T-cell (primary cell): ENCODE measurements at regions not wholly inside any gene's neighbourhood (a gene's known extent, or its start where the extent isn't known, plus 50 kb on each side); places are given as distances from the start of the nearest gene placed in this dataset.

Source experiments
- ATAC-seq, 4 experiments: fragments of 200-7000 bp in 3 of 4; fragments of 150-1000 bp in 1 of 4; cut with Tn5 transposase; replicated peaks in 1 of 4; 1 replicate in 3 of 4; 2 replicates in 1 of 4; pipeline ENCODE4 v1.10.0; 2021; ENCODE audit warnings: moderate library complexity in 3 of 4, mild to moderate bottlenecking in 2 of 4, moderate number of reproducible peaks in 1 of 4
- CTCF ChIA-PET, 2 donors: fragments of 300-600 bp; sonication (Branson Sonifier 250); formaldehyde crosslinking; loops; one replicate each; lab custom pipeline; 2022; ENCODE audit warnings: antibody characterized with exemption in 2 of 2; lab: Charles Lee
- POLR2A ChIA-PET, 2 donors: fragments of 300-600 bp; sonication (Branson Sonifier 250); formaldehyde crosslinking; loops; one replicate each; lab custom pipeline; 2022; ENCODE audit warnings: antibody characterized with exemption in 2 of 2; lab: Charles Lee
- DNase-seq, 35 experiments: peaks; one replicate each; pipeline versions ENCODE4 v3.0.0 to v3.0.0-alpha.2; 2013 to 2023
- H3K27ac ChIP-seq: one replicate; pipeline ENCODE4 v1.5.1; 2013; ENCODE audit warnings: low read length
- H3K27me3 ChIP-seq, 2 experiments: replicated peaks in 1 of 2; 1 replicate in 1 of 2; 2 replicates in 1 of 2; pipeline versions ENCODE4 v1.6.1 to v1.7.0; 2013; ENCODE audit warnings: low read length in 1 of 2, mixed read lengths in 1 of 2; ENCODE audit not compliant: control insufficient read depth in 2 of 2, insufficient read depth in 2 of 2; ENCODE audit errors: extremely low read depth in 1 of 2
- H3K36me3 ChIP-seq, 2 donors: 1 replicate in 1 of 2; 2 replicates in 1 of 2; pipeline versions ENCODE4 v1.6.1 to v1.7.0; 2013; ENCODE audit warnings: low read length in 1 of 2; ENCODE audit not compliant: control insufficient read depth in 2 of 2, insufficient read depth in 1 of 2; ENCODE audit errors: extremely low read depth in 1 of 2
- H3K4me1 ChIP-seq, 2 experiments: 1 replicate in 1 of 2; 2 replicates in 1 of 2; pipeline versions ENCODE4 v1.6.1 to v1.7.0; 2013; ENCODE audit warnings: low read length in 2 of 2, mixed read lengths in 1 of 2; ENCODE audit not compliant: insufficient read depth in 2 of 2, control insufficient read depth in 1 of 2; ENCODE audit errors: extremely low read depth in 1 of 2
- H3K4me3 ChIP-seq, 2 donors: 1 replicate in 1 of 2; 2 replicates in 1 of 2; pipeline versions ENCODE4 v1.5.1 to v1.7.0; 2013; ENCODE audit warnings: mild to moderate bottlenecking in 2 of 2, low read length in 1 of 2, moderate library complexity in 1 of 2; ENCODE audit not compliant: control insufficient read depth in 1 of 2; ENCODE audit errors: extremely low read depth in 1 of 2
- H3K9me3 ChIP-seq: 2 replicates; pipeline ENCODE4 v1.7.0; 2013
- H3K27ac Mint-ChIP-seq, 2 donors: one replicate each; pipeline ENCODE4 v1.8.0; 2020 to 2021; ENCODE audit warnings: mild to moderate bottlenecking in 2 of 2, mixed read lengths in 2 of 2
- H3K27me3 Mint-ChIP-seq, 2 donors: one replicate each; pipeline ENCODE4 v1.8.0; 2021 to 2022; ENCODE audit warnings: mixed read lengths in 2 of 2
- H3K36me3 Mint-ChIP-seq: one replicate; pipeline ENCODE4 v1.8.0; 2021; ENCODE audit warnings: mixed read lengths
- H3K4me1 Mint-ChIP-seq, 3 donors: one replicate each; pipeline ENCODE4 v1.8.0; 2020 to 2022; ENCODE audit warnings: mixed read lengths in 3 of 3, mild to moderate bottlenecking in 1 of 3
- H3K4me3 Mint-ChIP-seq, 3 donors: one replicate each; pipeline ENCODE4 v1.8.0; 2020 to 2022; ENCODE audit warnings: mild to moderate bottlenecking in 3 of 3, mixed read lengths in 3 of 3, moderate library complexity in 3 of 3
- H3K9me3 Mint-ChIP-seq, 3 donors: one replicate each; pipeline ENCODE4 v1.8.0; 2020 to 2022; ENCODE audit warnings: mixed read lengths in 3 of 3
- WGBS: methylation state at CpG from one replicate; pipeline ENCODE4 v1.1.5; 2013; ENCODE audit warnings: missing lambda C conversion rate; ENCODE audit not compliant: insufficient coverage; 5-methylcytosine and 5-hydroxymethylcytosine counted together

- Mint-ChIP-seq H3K36me3 (no peaks in the 10 kb centered on the region), H3K27ac (no peak overlapping the region), H3K27me3 (peaks cover 4 to 9% of the 10 kb centered on the region in 2 donors), H3K4me1 (no peaks in the 10 kb centered on the region), H3K9me3 (peaks cover 5 to 8% (median 6%) of the 10 kb centered on the region in 3 donors), H3K4me3 (no peak overlapping the region)
- DNase-seq (no peak), ATAC-seq (no peak)
- Histone ChIP-seq H3K9me3 (no peaks in the 10 kb centered on the region), H3K4me1 (no peaks in the 10 kb centered on the region), H3K27ac (no peak overlapping the region), H3K27me3 (peaks cover 0 to 33% of the 10 kb centered on the region in 2 experiments), H3K36me3 (no peaks in the 10 kb centered on the region), H3K4me3 (no peak overlapping the region)
- ChIA-PET POLR2A (no interaction called here), CTCF (no interaction called here)
- WGBS = 78% methylated on average over 29 of the region's 42 CpGs
These were observed 74.4 kb upstream of the FCN1 start for GRCh38 chr9:134991808-134992754.

- H3K27ac ChIP-seq = no peak overlapping the region
- POLR2A ChIA-PET = no interaction called here
- H3K9me3 Mint-ChIP-seq = peaks cover 0 to 3% (median 0%) of the 10 kb centered on the region in 3 donors
These were observed 75.0 kb upstream of the FCN1 start for GRCh38 chr9:134992755-134993124.

GRCh38 chr9:134993416-134993815, 75.7 kb upstream of the FCN1 start:
- H3K36me3 Mint-ChIP-seq = no peaks in the 10 kb centered on the region
- DNase-seq = no peak
- no peak overlapping the region for H3K4me3 ChIP-seq
- CTCF ChIA-PET = no interaction called here
- no peaks in the 10 kb centered on the region for H3K9me3 ChIP-seq
- no peak overlapping the region for H3K27ac Mint-ChIP-seq
- peaks cover 0 to 30% of the 10 kb centered on the region in 2 experiments for H3K27me3 ChIP-seq
- no peak overlapping the region for H3K4me3 Mint-ChIP-seq
- H3K27me3 Mint-ChIP-seq = peaks cover 4 to 9% of the 10 kb centered on the region in 2 donors
- no peak overlapping the region for H3K27ac ChIP-seq
- H3K4me1 ChIP-seq = no peaks in the 10 kb centered on the region
- POLR2A ChIA-PET = no interaction called here
- H3K36me3 ChIP-seq = no peaks in the 10 kb centered on the region
- ATAC-seq = no peak
- 91% methylated on average over 17 of the region's 17 CpGs for WGBS
- H3K4me1 Mint-ChIP-seq = no peaks in the 10 kb centered on the region
- H3K9me3 Mint-ChIP-seq = peaks cover 0 to 3% (median 2%) of the 10 kb centered on the region in 3 donors

More at GRCh38 chr9:134992755-134993124, 75.0 kb upstream of the FCN1 start:
- WGBS = 81% methylated on average over 22 of the region's 22 CpGs
- no peak overlapping the region for H3K4me3 ChIP-seq
- no peak for DNase-seq
- no peaks in the 10 kb centered on the region for H3K4me1 ChIP-seq
- no peaks in the 10 kb centered on the region for H3K9me3 ChIP-seq
- peaks cover 4 to 9% of the 10 kb centered on the region in 2 donors for H3K27me3 Mint-ChIP-seq
- CTCF ChIA-PET = no interaction called here
- no peak for ATAC-seq
- no peak overlapping the region for H3K4me3 Mint-ChIP-seq
- H3K27ac Mint-ChIP-seq = no peak overlapping the region
- no peaks in the 10 kb centered on the region for H3K36me3 Mint-ChIP-seq
- H3K4me1 Mint-ChIP-seq = no peaks in the 10 kb centered on the region
- peaks cover 0 to 33% of the 10 kb centered on the region in 2 experiments for H3K27me3 ChIP-seq
- H3K36me3 ChIP-seq = no peaks in the 10 kb centered on the region

DNA sequence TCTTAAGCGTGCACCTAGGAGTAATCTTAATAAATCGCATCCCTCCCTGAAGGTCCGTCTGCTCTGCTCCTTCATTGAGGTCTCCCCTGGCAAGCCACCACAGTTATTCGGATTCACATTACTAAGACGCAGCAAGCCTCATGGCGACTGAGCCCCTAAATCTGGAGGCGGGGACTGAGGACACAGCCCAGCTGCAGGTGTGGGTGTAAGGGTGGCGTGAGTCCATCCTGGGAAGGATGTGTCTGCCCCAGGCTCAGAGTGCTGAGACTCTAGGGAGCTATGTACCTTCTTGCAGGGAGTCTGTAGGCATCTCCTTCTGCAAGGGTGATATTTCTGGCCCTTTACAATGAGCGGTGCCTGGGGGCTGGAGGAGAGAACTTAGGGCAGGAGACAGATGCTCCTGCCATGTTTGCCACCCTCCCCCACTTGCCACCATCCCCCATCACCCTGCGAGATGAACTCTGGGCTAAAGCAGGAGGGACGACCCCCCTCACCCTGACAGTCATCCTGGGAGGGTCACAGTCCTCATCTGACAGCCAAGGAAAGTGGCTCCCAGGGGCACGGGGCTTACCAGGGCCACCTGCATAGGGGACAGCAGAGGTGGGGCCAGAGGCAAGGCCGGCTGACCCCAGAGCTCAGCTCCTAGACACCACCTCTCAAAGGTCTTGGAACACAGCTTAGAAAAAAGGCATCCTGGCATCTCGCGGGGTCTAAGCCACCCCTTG, 76.4 kb upstream of the FCN1 start:
- peaks cover 0 to 10% (median 3%) of the 10 kb centered on the region in 3 donors for H3K9me3 Mint-ChIP-seq
- H3K4me1 Mint-ChIP-seq = no peaks in the 10 kb centered on the region
- CTCF ChIA-PET = no interaction called here

DNA sequence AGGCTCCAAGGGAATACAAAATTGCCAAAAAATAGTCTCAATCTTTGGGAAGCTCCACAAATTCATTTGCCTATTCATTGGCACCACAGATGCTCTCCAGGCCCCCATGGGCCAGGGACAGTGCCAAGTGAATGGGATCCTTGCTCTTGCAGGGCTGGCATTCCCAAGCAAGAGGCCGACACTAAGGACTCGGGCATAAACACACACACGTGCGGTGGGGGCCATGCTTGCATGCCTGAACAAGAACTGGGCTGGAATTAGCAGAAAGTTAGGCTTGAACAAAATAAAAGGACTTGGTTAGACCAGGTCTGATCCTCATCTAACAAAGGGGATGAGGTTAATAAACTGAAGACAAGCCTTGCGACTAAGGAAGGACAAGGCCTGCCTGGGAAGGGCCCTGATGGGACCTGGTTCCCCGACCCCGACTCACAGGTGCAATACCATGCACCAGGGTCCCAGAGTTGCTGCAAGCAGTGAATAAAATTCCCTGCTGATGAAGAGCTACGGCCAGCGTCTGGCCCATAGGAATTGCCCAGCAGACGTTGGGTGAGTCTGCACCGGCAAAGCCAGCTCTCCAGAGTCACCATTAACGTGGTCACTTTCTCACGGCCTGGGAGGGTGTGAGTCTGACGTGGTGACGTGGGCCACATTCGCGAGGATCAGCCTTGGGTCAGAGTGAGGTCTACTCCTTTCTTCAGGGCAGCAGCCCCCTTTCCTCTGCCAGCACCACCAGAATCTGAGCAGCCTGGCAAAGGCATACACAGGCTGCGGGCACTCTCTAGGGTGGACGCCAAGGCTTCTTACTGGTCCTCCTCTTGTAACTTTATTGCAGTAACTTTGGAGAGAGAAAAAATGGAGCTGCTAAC, 77.4 kb upstream of the FCN1 start:
- Mint-ChIP-seq H3K27me3 (peaks cover 4 to 9% of the 10 kb centered on the region in 2 donors), H3K27ac (no peak overlapping the region), H3K4me3 (no peak overlapping the region), H3K9me3 (peaks cover 2 to 12% (median 5%) of the 10 kb centered on the region in 3 donors), H3K36me3 (no peaks in the 10 kb centered on the region), H3K4me1 (no peaks in the 10 kb centered on the region)
- DNase-seq (no peak), ATAC-seq (no peak)
- Histone ChIP-seq H3K27me3 (peaks cover 0 to 18% of the 10 kb centered on the region in 2 experiments), H3K36me3 (no peaks in the 10 kb centered on the region), H3K27ac (no peak overlapping the region), H3K4me3 (no peak overlapping the region), H3K4me1 (no peaks in the 10 kb centered on the region), H3K9me3 (no peaks in the 10 kb centered on the region)
- WGBS = 86% methylated on average over 15 of the region's 19 CpGs
- ChIA-PET CTCF (no interaction called here), POLR2A (no interaction called here)

More for the DNA sequence above, 76.4 kb upstream of the FCN1 start:
- Histone ChIP-seq H3K36me3 (no peaks in the 10 kb centered on the region), H3K9me3 (no peaks in the 10 kb centered on the region), H3K4me3 (no peak overlapping the region), H3K27ac (no peak overlapping the region), H3K27me3 (peaks cover 0 to 23% of the 10 kb centered on the region in 2 experiments), H3K4me1 (no peaks in the 10 kb centered on the region)
- 83% methylated on average over 11 of the region's 15 CpGs for WGBS
- Mint-ChIP-seq H3K27me3 (peaks cover 4 to 9% of the 10 kb centered on the region in 2 donors), H3K27ac (no peak overlapping the region), H3K4me3 (no peak overlapping the region), H3K36me3 (no peaks in the 10 kb centered on the region)
- DNase-seq = no peak
- POLR2A ChIA-PET = no interaction called here
- ATAC-seq = no peak

DNA sequence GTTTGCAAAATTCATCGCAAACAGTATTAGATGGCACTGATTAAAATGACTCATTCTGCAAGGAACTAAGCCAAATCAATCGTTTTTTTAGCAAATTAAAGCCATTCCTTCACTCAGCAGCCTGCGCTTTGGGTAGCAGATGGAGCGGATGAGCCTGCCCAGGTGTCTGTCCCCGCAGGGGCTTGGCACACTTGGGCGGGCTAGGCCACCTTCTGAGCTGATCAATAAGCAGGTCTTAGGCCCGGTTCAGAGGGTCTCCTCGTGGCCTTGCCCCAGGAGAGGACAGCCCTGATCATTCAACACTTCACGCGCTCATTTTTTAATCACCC, 78.0 kb upstream of the FCN1 start:
- Mint-ChIP-seq H3K27me3 (peaks cover 4 to 9% of the 10 kb centered on the region in 2 donors), H3K4me3 (no peak overlapping the region), H3K9me3 (peaks cover 7 to 18% (median 11%) of the 10 kb centered on the region in 3 donors), H3K27ac (no peak overlapping the region), H3K36me3 (no peaks in the 10 kb centered on the region), H3K4me1 (no peaks in the 10 kb centered on the region)
- Histone ChIP-seq H3K9me3 (no peaks in the 10 kb centered on the region), H3K36me3 (no peaks in the 10 kb centered on the region), H3K27me3 (peaks cover 0 to 18% of the 10 kb centered on the region in 2 experiments), H3K4me1 (no peaks in the 10 kb centered on the region), H3K4me3 (no peak overlapping the region), H3K27ac (no peak overlapping the region)
- ChIA-PET CTCF (no interaction called here), POLR2A (no interaction called here)
- DNase-seq = no peak
- whole genome bisulfite sequencing = 79% methylated on average over 6 of the region's 10 CpGs
- no peak for ATAC-seq
